HG03139 (cell line): ENCODE measurements at regions not wholly inside any gene's neighbourhood (a gene's known extent, or its start where the extent isn't known, plus 50 kb on each side); places are given as distances from the start of the nearest gene placed in this dataset.

Source experiments
- ATAC-seq: cut with Tn5 transposase; IDR thresholded peaks from one replicate; pipeline ENCODE4 v1.9.1; 2021; ENCODE audit not compliant: unreplicated experiment

DNA sequence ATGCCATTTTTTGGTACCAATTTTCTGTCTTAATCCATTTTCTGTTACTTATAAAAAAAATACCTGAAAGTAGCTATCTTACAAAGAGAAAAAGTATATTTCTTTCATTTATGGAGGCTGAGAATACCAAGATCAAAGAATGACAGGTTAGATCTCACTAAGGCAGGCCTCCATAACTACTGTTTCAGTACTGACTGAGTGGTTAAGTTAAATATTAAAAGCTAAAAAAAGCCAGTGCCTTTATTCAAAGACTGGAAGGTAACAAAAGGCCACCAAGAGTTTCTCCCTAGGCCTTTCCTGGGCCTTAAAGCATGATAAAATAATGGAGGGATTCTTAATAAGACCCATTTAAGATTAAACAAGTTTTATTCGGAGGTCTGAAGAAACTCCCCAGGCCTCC, 687.7 kb upstream of the ADGRL4 start:
- peak; percentile 52 for ATAC-seq

DNA sequence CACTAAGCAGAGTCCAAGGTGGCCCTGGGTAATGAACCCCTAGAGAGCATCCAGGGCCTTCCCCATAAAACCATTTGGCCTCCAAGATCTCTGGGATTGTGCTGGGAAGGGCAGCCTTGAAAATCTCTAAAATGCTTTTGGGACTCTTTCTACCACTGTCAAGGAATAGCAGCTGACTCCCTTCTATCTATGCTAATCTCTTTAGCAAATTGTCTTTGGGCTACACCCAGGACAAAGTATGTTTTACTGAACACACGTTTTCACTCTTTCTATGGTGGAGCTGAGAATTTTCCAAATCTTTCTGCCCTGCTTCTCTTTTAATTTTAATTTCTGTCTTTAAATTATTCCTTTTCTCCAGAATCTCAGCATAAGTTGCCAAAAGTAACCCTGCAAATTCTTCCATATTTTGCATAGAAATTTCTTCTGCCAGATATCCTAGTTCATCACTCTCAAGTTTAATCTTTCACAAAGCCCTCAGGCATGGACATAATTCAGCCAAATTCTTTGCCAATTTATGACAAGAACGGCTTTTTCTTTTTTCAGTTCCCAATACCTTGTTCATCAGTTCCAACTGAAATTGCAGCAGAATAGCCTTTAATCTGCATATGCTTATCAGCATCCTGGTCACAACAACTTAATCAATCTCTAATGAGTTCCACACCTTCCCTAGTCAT, 687.0 kb upstream of the ADGRL4 start:
- no peak for ATAC-seq

DNA sequence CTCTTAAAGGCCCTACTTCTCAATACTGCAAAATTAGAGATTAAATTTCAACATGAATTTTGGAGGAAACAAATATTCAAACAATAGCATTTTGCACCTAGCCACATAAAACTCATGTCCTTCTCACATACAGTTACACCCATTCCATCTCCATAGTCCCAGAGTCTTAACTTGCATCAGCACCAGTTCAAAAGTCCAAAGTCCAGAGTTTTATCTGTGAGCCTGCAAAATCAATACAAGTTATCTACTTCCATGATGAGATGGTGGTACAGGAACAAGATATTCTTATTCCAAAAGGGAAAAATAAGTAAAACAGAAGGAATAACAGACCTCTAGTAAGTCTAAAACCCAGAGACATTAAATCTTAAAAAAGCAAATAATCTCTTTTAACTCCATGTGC, 686.0 kb upstream of the ADGRL4 start:
- ATAC-seq = no peak

DNA sequence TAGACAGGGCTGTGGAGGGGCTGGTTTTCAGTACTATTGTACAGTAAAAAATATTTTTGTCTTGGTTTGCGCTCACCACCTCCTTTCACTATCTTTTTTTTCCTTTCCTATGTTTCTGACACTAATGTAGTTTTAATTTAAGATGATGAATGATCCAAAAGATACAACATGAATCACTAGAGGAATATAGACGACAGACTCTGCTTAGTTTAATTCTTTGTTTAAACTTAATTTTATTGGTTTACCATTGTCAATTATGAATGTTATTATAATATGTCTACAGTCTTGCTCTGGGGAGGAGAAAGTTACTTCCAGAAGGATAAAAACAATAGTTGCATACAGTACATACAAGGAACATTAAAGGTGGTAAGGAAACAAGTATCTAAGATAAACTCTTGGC, 682.4 kb upstream of the ADGRL4 start:
- no peak for ATAC-seq

DNA sequence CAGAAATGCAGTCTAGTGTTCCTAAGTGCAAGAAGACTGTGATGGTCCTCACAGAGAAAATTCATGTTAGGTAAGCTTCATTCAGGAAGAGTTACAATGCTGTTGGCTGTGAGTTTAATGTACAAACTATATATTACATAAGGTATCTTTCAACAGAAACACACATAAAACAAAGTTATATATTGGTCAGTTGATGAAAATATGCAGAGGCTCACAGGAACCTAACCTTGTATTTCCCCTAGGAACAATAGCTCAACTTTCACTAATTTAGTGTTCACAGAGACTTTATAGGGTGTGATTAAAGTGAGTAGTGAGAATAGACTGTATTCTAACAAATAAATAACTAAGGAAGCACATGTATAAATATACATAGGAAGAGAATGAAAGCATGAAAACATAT, 676.9 kb upstream of the ADGRL4 start:
- no peak for ATAC-seq

DNA sequence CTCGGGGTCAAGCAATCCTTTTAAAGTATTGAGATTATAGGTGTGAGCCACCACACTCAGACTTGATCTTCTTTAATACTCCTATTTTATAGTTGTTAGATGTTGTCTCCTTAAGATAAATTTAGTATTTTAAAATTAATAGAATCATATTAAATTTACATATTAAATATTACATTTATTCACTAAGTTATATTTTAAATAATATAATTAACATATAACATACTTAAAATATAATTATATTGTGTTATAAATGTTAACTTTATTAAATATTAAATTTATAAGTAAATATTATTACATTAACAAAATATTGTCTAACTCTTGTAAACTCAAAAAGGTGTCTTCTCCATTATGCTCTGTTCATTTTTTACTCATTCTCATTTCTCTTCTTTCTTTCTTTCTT, 675.9 kb upstream of the ADGRL4 start:
- ATAC-seq = no peak

DNA sequence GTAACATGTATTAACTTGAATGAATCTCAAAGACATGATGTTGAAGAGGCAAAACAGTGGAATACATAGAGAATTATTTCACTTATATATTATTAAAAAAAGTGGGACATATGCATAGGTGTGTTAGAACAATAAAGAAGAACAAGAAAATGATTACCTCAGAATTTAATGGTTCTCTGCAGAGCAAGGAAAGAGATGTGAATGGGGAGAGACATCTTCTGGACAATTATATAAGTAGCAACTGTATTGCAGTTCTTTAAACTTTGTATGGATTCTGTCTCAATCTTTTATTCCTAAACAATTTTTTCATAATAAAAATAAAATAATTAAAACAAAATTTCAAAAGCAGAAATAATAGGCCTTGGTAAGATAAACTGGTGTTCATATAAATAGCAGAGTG, 674.9 kb upstream of the ADGRL4 start:
- no peak for ATAC-seq

DNA sequence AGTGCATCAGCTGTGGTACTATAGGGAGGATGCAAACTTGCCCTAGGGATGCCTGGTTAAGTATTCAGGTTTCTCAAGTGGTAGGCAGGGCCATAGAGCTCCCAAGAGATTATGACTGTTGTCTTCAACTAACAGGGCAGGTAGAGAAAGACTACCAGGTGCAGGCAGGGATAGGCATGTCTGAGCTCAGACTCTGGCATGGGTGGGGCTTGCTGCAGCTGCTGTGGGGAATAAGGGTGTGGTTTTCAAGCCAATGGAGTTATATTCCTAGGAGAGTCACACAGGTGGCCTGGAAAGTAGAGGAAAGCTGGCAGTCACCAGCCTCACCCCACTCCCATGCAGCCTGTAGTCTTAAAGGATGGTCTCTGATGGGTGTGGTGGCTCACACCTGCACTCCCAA, 673.4 kb upstream of the ADGRL4 start:
- ATAC-seq = no peak

DNA sequence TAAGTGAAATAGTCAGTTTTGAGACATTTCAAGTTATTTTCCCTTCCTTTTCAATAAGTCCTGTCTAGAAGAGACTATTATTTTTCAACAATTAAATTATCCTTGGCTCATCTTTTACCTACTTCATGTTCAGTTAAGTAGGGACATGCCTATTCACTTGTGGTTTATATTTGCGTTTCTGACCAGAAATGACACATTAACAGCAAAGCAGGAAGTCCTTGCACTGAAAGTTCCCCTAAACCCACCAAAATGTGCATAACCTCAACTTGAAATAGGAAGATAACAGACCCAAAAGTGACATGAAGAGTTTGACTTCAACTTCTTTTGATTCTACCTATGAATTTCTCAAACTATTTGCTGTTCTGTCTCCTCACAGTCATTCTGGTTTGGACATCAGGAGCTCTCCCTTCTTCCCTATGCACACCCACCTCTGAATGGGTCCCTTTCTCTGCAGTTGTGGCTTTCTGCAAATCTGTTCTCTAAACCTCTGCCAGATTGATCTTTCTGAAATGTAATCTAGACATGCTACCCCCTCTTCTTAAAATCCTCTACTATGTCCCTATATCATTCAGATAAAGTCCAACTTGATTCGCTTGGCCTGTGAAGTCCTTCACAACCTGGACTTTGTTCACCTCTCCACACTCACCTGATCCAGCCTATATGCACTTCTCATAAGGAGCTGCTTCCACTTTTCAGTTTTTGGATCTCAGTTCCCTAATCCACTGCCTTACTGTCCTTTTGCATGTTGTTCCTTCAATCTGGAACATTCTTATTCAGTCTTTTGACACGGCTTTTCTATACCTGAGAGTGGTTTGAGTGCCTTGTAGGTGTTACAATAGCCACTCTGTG, 661.5 kb upstream of the ADGRL4 start:
- ATAC-seq = peak; percentile 98

DNA sequence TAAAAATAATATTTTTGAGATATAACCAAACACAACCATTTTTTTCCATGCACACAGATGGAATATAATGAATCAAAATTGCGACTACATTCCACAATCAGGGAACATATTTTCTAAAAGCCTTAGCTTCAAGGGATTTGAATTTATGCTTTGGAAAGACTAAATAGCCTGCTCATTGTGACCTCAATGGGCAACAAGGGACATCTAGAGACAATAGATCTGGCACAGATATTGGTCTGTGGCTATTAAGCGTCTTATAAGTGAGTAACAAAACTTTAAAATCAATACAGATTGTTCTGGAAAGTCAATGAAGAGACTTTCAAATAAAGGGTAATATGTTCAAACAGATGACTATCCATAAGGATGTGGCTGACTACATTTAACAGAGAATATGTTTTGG, 660.6 kb upstream of the ADGRL4 start:
- no peak for ATAC-seq

DNA sequence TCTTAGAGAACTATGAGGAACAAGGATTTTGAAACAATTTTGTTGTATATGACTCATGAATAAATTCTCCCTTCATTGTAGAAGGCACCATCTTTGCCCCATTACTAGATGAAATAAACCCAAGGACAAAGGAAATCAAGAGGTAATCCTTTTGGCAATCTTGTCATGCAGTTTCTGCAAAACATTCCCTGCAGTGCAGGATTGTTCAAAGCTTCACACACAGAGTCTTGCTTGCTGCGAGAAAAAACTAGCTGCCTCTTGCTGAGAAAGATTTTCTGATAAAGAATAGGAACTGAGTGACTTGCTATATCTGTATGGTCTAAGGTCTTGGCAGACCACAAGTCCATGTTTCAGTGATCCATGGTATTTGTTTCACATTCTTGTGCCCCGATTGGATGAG, 657.4 kb upstream of the ADGRL4 start:
- ATAC-seq = no peak

DNA sequence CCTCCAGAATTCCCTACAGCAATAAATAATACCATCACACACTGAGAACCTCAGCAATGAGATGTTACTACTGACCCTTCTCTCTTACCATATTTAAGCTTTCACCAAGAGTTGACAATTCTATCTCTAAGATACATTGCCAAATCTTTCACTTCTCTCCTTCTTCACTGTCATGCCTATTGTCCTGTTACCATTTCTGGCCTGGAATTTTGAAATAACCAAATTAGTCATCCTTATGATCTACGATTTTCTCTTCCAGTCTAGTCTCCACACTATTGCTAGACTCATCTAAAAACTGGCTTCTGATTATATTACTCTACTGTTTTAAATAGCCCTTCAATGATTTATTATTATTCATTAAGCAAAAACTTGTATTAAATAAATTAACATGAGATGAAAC, 656.1 kb upstream of the ADGRL4 start:
- ATAC-seq = no peak

DNA sequence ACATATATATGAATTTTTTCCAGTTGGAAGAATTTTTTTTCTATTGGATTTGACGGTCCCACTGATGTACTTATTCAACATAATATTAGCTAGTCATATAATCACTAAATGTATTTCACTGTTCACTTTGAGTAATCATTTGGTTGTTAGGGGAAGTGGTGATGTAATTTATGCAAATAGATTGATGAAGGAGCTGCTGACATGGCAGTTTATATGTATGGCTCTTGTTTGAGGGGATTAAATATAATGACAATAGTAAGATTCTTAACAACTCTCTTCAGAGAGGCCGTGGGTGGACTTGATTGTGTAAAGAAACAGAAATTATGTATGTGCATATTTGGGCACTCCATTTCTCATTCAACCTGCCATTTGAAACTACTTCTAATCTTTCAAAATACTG, 653.6 kb upstream of the ADGRL4 start:
- no peak for ATAC-seq

DNA sequence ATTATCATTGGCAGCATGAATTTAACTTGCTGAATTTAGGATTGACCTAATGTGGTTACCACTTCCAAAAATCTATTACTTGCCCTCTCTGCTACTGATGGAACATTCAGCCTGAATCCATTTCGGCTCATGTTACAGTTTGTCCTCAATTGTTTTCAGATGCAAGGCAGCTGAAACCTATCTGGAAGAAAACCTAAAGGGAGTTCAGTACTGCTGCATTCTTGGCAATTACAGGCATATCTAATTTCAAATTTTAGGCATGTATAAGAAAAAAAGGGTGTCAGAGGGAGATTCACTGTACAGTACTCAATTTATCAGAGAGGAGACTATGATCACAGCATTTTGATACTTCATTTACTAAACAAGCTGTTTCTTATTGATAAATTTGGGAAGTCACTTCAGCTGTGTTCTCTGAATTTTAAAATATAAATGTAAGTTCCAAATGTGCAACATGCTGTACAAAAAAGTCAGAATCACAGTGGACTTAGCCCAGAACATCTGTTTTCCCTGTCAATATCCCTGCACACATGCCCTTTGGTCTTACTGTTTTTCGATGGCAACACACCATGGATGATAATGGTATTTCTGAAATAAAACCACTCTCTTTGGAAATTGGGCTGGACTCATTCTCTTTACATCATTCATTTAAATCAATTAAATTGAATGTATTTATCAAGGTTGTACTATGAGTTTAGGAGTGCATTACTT, 651.6 kb upstream of the ADGRL4 start:
- no peak for ATAC-seq

DNA sequence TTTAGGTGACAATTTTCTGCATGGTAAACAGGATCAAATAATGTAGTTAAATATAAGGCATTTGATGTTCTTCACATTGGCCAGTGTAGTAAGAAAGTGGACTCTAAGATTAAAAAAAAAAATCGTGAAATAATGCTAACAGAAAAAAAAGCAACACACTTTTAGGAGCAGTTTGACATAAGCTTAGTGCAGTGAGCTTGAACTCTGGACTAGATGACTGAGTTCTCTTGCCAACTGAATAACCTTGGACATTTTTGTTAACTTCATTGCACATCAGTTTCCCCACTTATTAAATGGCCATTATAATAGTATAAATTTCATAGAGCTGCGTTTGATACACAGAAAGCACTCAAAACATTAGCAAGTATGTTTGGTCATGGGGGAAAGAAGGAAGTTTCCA, 649.3 kb upstream of the ADGRL4 start:
- ATAC-seq = no peak

DNA sequence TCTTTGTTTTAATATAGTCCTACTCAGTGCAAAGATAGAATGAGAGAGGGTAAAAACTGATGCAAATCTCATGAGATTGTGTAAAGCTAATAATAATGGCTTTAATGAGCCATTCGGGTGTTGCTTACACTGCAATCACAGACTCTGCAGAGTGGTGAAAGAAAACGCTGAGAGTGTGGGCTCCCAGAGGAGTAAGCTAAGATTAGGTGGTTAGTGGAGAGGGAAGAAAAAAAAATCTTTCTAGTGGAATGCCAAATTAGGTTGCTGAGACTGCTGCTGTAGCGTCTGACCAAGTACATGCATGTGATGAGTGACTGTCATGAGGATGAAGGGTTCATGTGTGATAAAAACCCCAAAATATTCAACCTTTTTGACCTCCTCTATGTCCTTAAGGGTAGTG, 645.9 kb upstream of the ADGRL4 start:
- no peak for ATAC-seq

DNA sequence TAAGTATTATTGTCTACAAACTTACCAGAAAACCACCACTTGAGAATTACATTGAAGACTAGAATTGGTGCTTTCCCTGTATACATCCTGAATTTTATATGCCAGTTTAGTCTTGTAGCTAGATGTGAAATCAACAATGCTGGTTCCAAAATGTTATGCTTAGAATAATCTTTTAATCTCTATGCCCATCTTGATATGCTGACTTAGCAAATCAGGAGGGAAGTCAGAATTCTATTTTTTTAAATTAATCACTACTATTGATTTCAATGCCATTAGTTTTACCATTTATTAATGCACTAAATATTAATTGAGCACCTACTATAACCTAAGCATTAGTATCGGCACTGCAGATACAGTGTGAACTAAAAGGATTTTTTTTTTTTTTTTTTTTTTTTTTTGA, 641.6 kb upstream of the ADGRL4 start:
- ATAC-seq = no peak

DNA sequence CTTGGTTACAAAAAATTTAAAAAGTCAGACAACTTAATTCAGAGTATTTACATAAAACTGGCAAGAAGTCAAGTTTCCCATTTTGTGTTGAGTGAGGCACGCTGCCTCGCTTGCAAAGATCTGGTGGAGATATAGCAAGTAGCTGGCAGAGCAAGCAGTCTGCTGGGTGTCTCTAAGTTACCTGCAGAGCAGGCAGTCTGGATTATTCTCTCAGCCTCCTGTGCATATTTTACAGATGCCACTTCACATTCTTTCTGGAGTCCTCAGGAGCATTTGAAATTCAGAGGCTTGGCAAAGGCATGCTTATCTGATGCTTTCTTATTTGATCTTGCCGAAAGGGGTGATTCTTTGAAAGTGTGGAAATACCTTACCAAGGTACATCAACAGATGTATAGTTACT, 640.4 kb upstream of the ADGRL4 start:
- ATAC-seq = no peak

DNA sequence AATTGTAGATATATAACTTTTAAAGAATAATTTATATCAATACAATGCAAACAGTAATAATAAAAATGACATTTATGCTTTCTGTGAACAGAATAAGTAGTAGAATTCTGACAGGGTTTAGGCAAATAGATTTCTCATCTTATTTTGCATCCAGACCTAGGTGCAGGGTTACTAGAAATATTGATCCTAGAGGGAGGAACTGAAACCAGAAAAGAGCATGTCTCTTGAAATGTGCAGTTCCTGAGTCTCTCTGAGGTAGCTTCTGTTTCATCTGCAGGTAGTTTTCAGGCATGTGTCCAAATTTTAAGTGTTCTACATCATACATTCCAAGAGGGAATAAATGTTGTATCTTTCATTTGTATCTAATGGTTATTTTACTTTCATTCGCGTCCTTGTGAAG, 631.9 kb upstream of the ADGRL4 start:
- peak; percentile 99 for ATAC-seq

DNA sequence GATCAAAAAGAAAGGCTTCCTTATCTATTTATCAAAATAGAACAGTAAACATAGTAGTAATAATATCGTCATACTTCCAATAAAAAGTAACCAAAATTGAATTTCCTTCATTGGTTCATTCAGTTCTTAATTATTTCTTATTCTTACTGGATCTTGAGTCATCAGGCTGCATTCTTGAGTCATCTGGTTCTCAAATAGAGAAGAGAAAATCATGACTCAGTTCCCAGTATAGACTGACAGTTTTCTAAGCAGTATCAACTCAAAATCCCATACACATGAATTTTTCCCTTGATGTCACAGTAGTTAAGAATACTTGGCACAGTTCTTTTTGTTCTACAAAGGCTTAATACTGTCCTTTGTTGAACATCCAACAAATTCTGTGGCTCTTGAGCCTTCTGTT, 626.9 kb upstream of the ADGRL4 start:
- no peak for ATAC-seq

DNA sequence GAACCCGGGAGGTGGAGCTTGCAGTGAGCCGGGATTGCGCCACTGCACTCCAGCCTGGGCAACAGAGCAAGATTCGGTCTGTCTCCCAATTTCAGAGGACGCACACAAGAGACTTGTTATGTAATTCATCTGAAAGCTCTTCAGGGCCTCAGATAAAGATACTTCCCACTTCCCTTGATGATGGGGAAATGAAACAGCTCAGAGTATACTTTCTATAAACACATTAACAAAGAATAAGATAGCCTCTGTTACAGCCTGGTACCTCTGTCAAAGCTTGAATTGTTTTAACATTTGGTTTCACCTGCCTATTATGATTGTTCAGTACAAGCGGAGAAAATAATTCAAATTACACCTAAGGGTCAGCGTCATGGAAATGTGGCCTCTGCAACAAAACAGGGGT, 622.9 kb upstream of the ADGRL4 start:
- ATAC-seq = no peak

DNA sequence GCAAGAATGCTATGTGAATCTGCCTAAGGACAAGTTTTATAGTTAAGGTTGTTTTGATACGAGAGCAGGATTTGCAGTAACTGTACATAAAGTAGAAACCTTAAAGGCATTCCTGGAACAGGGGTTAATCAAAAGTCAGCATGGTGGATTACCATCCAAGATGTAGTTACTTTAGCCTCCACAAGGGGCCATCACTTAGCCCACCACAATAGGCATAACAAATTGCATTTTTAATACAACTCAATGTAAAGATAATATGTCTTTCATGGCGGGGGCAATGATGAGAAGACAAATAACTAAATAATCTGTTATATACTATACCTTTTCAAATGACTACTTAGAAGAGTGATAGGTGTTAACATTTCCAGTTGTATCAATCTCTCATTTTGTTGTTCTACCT, 611.2 kb upstream of the ADGRL4 start:
- ATAC-seq = no peak
